Stimulated activated CD8-positive, alpha-beta memory T cell treated with anti-CD3 and anti-CD28 coated beads, Interleukin-4, amount 100 ng/mL, for 1 hour (primary cell): ENCODE measurements at regions not wholly inside any gene's neighbourhood (a gene's known extent, or its start where the extent isn't known, plus 50 kb on each side); places are given as distances from the start of the nearest gene placed in this dataset.

ENCODE experiments used
- DNase-seq, 2 donors: peaks; one replicate each; pipeline ENCODE4 v3.0.0-alpha.2; 2020; ENCODE audit warnings: low read depth in 2 of 2, low spot score in 1 of 2

- DNase-seq: no peak
Observed at GRCh38 chr12:107399046-107399445, 286.6 kb upstream of the PWP1 start.

DNA sequence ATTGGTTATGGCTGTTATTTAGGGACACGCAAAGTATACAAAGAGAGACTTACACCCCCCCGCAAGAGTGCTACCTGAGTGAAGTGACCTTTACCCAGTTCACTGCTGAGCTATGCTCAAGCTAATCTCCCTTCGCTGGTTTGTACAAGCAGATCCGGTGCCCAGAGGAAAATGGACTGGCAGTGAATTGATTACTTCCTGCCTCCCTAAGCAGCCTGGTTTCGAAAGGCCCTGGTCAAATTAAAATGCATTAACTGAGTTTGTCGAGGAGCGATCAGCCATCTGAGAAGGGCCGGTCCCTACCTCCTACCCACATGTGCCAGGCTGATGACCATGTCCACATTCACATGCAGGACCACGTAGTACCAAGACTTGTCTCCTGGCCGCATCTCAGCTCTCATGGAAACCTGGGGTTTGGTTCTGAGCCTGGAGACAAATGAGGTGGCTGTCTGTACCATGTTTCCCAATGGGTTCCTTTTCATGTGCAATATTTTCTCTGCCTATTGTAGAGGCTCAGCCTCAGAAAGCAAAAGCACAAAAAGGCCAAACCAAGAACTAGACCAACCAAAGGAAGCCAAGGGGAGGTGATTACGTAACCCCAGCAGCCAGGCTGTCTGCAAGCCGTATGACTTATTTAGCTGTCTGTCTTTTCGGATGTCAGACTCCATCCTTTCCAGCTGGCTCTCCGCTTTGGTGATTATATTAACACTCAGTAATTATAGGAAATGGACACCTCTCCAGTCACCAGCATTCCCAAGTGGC lies 284.7 kb upstream of the PWP1 start:
- no peak for DNase-seq

DNA sequence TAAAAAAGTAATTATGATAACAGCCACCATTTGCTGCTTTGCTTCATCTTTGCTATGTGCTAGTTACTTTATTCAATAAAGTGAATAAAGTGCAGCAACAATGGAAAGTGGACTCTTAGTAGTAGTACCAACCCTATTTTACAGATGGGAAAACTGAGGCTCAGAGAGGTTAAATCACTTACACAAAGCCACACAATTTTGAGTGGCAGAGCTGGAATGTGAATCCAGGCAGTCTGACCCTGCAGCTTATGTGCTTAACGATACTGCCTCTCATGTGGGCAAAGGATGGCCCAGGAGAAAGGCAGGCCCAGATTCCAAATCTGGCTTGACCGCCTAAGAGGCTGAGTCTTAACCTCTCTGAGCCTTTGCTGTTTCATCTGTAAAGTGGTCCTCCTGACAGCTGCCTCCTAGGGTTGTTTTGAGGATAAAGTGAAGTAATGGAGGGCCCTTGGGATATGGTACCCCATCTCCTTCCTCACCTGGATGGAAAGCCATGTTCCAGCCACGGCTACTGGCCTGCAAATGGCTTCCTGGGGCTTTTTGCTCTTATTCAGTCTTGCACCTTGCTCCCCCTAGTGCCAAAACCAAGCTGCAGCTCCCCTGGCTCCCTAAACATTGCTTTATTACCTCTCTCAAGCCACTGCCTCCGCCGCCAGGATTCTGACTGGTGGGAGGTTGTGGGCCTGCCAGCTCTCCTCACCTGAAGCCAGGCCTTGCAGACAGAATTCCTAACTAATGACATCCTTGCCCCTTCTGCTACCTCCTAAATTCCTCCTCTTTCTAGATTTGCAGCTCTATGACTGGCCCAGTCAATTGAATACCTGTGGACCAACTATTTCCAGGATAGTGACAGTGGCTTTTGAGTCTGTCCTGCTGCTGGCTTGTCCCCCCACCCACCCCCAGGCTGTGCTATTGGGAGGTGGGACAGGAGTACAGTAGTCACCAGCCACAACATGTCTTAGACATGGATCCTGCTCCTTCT lies 283.3 kb upstream of the PWP1 start:
- DNase-seq: peak in 1 of 2 donors; percentile 31

DNA sequence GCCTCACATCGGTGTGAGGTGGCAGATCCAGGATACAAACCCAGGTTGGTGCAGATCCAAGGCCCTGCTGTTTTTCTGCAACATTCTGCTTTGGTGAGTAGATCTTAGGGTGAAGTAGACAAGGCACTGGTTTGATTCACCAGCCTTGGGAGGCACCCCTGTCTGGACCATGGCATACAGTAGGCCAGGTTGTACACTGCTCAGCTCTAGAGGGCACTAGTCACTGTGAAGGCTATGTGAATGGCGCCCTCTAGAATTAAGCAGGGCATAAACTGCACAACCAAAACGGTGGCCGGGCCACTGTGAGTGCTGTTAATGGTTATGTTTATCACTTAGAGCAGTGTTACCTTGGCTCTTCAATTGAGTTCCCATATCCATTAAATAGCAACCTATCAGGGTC lies 280.6 kb upstream of the PWP1 start:
- no peak for DNase-seq

GRCh38 chr12:107405436-107405835 lies 280.2 kb upstream of the PWP1 start:
- no peak for DNase-seq

DNA sequence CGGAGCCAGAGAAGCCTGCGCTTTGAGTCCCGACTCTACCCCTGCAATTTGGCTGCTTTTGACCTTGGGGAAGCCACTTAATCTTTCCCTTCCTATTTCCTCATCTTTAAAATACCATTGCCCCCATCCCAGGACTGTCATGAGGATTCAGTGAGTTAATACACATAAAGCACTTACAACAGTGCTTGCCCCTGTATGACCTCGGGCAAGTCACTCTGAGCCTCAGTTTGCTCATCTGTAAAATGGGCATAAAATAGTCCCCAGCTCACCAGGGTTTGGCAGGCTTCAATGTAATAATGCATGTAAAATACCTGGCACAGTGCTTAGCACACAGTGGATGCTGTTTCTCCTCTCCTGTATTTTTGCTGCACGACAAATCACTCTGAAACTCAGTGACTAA lies 278.7 kb upstream of the PWP1 start:
- no peak for DNase-seq

- no peak for DNase-seq
Observed at GRCh38 chr12:107411792-107412535, 273.6 kb upstream of the PWP1 start.

- DNase-seq: no peak
Observed at GRCh38 chr12:107415071-107415470, 270.5 kb upstream of the PWP1 start.

DNA sequence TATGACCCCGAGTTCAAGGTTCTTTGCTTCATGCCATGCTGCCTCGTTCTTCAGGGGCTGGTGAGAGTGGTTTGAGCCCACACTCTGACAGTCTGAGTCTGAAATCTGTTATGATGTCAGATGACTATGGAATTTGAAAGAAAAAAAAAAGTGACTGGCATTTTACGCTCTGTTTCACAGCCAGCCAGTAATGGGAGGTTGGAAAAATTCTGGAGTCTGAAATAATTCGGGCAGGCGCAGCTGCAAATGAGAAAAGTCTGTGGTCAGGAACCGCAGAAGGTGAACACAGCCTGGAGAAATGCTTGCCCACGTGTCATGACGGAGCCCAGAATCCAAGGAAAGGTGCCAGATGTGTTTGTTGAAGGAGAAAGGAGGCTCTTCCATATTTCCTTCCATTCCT lies 269.8 kb upstream of the PWP1 start:
- DNase-seq: no peak

DNA sequence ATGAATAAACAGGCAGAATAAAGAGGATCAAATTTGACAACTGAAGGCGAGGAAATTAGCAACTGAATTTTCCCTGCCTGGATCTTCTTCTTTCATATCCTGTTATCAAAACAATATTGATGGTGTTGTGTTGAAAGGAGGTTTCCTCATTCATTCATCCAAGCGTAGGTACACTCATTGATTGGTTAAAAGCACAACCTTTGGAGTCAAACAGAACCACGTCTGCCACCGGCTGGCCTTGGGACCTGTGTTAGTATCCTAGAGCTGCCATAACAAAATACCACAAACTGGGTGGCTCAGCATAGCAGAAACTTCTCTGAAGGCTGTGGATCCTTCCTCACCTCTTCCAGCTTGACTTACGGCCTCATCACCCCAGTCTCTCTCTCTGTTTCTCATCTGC lies 268.6 kb upstream of the PWP1 start:
- DNase-seq: no peak

DNA sequence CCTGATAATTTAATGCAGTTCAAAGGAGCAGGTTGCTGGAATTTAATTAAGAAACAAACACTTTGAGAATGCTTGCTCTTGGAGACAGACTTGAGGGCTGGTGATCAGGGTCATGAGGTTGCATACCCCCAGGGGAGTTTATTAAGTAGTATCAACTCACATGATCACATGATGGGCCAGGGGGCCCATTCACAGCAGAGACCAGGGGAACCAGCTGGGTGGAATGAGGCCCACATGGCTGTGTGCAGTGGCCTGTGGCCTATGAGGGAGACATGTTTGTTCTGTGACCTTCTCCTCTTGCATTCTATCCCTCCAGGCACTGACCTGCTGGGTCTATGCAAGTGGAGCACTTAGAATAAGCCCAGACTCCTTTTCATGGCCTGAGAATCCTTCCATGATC lies 266.6 kb upstream of the PWP1 start:
- DNase-seq: no peak

- DNase-seq: no peak
Observed at GRCh38 chr12:107423531-107423930, 262.1 kb upstream of the PWP1 start.

- no peak for DNase-seq
Observed at GRCh38 chr12:107429006-107429705, 256.4 kb upstream of the PWP1 start.

- no peak for DNase-seq
Observed at GRCh38 chr12:107431942-107432341, 253.7 kb upstream of the PWP1 start.

- no peak for DNase-seq
Observed at GRCh38 chr12:107435072-107435471, 250.5 kb upstream of the PWP1 start.

DNA sequence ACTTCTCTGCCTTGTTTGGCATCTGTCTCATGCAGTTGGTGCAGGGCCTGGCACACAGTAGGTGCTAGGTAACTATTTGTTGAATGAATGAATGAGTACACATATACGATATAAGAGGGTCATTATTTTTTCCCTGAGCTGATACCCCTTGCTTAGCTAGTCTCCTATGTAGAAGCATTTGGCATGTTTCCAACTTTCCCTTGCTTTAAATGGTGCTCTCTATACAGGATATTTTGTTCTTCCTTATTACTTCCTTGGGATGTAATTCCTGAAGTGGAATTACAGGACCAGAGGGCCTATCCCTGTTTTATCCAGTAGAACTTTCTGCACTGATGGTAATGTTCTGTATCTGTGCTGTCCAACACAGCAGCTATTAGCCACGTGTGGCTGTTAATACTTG lies 250.1 kb upstream of the PWP1 start:
- no peak for DNase-seq

DNA sequence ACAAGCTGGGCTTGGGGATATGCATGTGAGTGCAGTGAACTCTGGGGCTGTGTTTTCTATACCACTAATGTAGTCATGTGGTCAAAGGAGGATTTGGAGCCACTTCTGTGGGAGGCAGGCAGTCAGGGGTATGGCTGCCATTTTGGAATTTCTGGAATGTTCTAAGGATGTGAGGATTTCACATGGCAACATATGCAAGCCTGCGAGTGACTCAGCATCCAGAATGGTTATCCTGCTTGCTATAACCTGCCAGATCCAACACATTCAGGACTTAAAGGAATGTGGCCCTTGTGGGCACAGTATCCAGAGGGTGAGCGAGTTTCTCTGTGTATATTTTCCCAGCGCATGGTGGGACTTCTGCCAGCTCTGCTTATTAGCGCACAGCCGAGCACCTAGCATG lies 249.2 kb upstream of the PWP1 start:
- DNase-seq: no peak

DNA sequence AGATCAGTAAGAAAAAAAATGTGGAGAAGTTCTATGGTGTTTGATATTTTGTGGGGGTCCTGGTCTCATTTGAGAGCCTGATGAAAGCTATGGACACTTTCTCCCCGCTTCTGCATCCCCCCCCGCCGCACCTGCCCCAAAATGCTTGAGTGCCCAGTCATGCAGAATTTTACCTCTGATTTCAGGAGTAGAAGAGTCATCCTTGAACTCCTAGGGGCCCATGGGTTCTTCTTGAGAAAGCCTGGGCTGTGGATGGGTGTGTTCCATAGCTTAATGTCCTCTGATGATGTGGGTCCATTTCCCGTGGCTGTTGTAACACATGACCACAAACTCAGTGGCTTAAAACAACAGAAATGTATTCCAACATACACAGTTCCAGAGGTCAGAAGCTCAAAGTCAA lies 248.8 kb upstream of the PWP1 start:
- DNase-seq: no peak

GRCh38 chr12:107437954-107438353 lies 247.6 kb upstream of the PWP1 start:
- DNase-seq: no peak

- no peak for DNase-seq
Observed at GRCh38 chr12:107439026-107439738, 246.4 kb upstream of the PWP1 start.
